ENCODE measurements at regions not wholly inside any gene's neighbourhood (a gene's known extent, or its start where the extent isn't known, plus 50 kb on each side); places are given as distances from the start of the nearest gene placed in this dataset.
"Not testable (repeated sequence)": the region's sequence is repeated elsewhere in the genome, so short reads cannot be mapped to it uniquely, and the experiment has no call there.

- DNase-seq (ENCODE audit: low spot score): no peak
Measured at GRCh38 chr13:87553142-87553541, 118.0 kb upstream of the SLITRK5 start.

- no peak for DNase-seq (ENCODE audit: low spot score)
Measured at GRCh38 chr13:87554045-87554444, 117.1 kb upstream of the SLITRK5 start.

GRCh38 chr13:87557788-87558187, 113.4 kb upstream of the SLITRK5 start:
- DNase-seq (ENCODE audit: low spot score): no peak

- not testable (repeated sequence) for DNase-seq (ENCODE audit: low spot score)
Measured at GRCh38 chr13:87561580-87561979, 109.6 kb upstream of the SLITRK5 start.

- DNase-seq (ENCODE audit: low spot score): no peak
Measured at GRCh38 chr13:87570669-87571068, 100.5 kb upstream of the SLITRK5 start.

- DNase-seq (ENCODE audit: low spot score): no peak
Measured at GRCh38 chr13:87582399-87582798, 88.8 kb upstream of the SLITRK5 start.

GRCh38 chr13:87590518-87590917, 80.7 kb upstream of the SLITRK5 start:
- no peak for DNase-seq (ENCODE audit: low spot score)

- not testable (repeated sequence) for DNase-seq (ENCODE audit: low spot score)
Measured at GRCh38 chr13:87604437-87604836, 66.7 kb upstream of the SLITRK5 start.

- no peak for DNase-seq (ENCODE audit: low spot score)
Measured at GRCh38 chr13:87607266-87607665, 63.9 kb upstream of the SLITRK5 start.

GRCh38 chr13:87614276-87614675, 56.9 kb upstream of the SLITRK5 start:
- DNase-seq (ENCODE audit: low spot score): no peak

All from LoVo (cell line).